H1 (cell line): ENCODE measurements at regions not wholly inside any gene's neighbourhood (a gene's known extent, or its start where the extent isn't known, plus 50 kb on each side); places are given as distances from the start of the nearest gene placed in this dataset.

ENCODE experiments used
- CTCF ChIA-PET: fragments of 300-600 bp; sonication (Branson Sonifier 250); formaldehyde crosslinking; loops from one replicate; lab custom pipeline; 2021; ENCODE audit not compliant: partially characterized antibody; lab: Charles Lee
- POLR2A ChIA-PET: fragments of 300-600 bp; sonication (Branson Sonifier 250); formaldehyde crosslinking; loops from one replicate; lab custom pipeline; 2021; ENCODE audit warnings: inconsistent platforms; ENCODE audit not compliant: partially characterized antibody; lab: Charles Lee
- DNase-seq, 2 experiments: peaks; one replicate each; pipeline versions ENCODE4 v3.0.0 to v3.0.0-alpha.2; 2010 to 2022; ENCODE audit warnings: low spot score in 2 of 2, low read depth in 1 of 2, mixed read lengths in 1 of 2
- FAIRE-seq: peaks from 2 replicates; lab custom pipeline; 2011; peaks lifted over from hg19 to GRCh38; lab: Jason Lieb, UNC
- H2AFZ ChIP-seq: 2 replicates; pipeline ENCODE4 v1.8.1; 2012; ENCODE audit warnings: low read length, inconsistent platforms
- H2AK5ac ChIP-seq: 2 replicates; pipeline ENCODE4 v1.6.1; 2013; ENCODE audit warnings: low read depth, low read length
- H2BK120ac ChIP-seq: replicated peaks from 2 replicates; pipeline ENCODE3; 2013; ENCODE audit warnings: low read depth, low read length, inconsistent platforms
- H2BK12ac ChIP-seq: 2 replicates; pipeline ENCODE4 v1.6.1; 2013; ENCODE audit warnings: low read depth, low read length
- H2BK15ac ChIP-seq: 2 replicates; pipeline ENCODE4 v1.6.1; 2013; ENCODE audit warnings: low read length
- H2BK20ac ChIP-seq: 2 replicates; pipeline ENCODE4 v1.6.1; 2013; ENCODE audit warnings: low read length
- H2BK5ac ChIP-seq: 2 replicates; pipeline ENCODE4 v1.6.1; 2013; ENCODE audit warnings: low read depth, low read length
- H3K14ac ChIP-seq: 2 replicates; pipeline ENCODE4 v1.6.1; 2013; ENCODE audit warnings: inconsistent platforms; ENCODE audit not compliant: insufficient read length
- H3K18ac ChIP-seq: 2 replicates; pipeline ENCODE4 v1.6.1; 2013; ENCODE audit warnings: low read length; ENCODE audit errors: extremely low read depth
- H3K23ac ChIP-seq: 2 replicates; pipeline ENCODE4 v1.6.1; 2013; ENCODE audit warnings: inconsistent platforms; ENCODE audit not compliant: insufficient read length
- H3K23me2 ChIP-seq: 2 replicates; pipeline ENCODE4 v1.6.1; 2013; ENCODE audit warnings: low read depth, low read length
- H3K27ac ChIP-seq: 2 replicates; pipeline ENCODE4 v1.6.1; 2011; ENCODE audit warnings: low read depth, low read length, inconsistent platforms
- H3K27me3 ChIP-seq, 4 experiments: replicated peaks in 1 of 4; 1 replicate in 1 of 4; 2 replicates in 3 of 4; pipeline versions ENCODE4 v1.6.1 to v1.8.1; 2011 to 2013; ENCODE audit warnings: low read length in 3 of 4, mild to moderate bottlenecking in 3 of 4, inconsistent platforms in 2 of 4, mixed read lengths in 2 of 4, moderate library complexity in 1 of 4; ENCODE audit not compliant: control insufficient read depth in 3 of 4, insufficient read depth in 3 of 4; ENCODE audit errors: extremely low read depth in 1 of 4
- H3K36me3 ChIP-seq, 4 experiments: 2 replicates each; pipeline versions ENCODE4 v1.6.1 to v1.8.1; 2011 to 2013; ENCODE audit warnings: mild to moderate bottlenecking in 4 of 4, low read length in 3 of 4, moderate library complexity in 2 of 4, control low read depth in 1 of 4, inconsistent platforms in 1 of 4; ENCODE audit not compliant: insufficient read depth in 4 of 4, control insufficient read depth in 2 of 4
- H3K4ac ChIP-seq: replicated peaks from 2 replicates; pipeline ENCODE3; 2013; ENCODE audit warnings: low read length, low read depth, mixed read lengths, inconsistent platforms; ENCODE audit not compliant: insufficient read length
- H3K4me1 ChIP-seq, 4 experiments: replicated peaks in 1 of 4; 1 replicate in 1 of 4; 2 replicates in 3 of 4; pipeline versions ENCODE4 v1.6.1 to v1.8.1; 2011 to 2013; ENCODE audit warnings: low read length in 3 of 4, inconsistent platforms in 2 of 4, mixed read lengths in 1 of 4; ENCODE audit not compliant: insufficient read depth in 4 of 4, control insufficient read depth in 3 of 4
- H3K4me2 ChIP-seq, 2 experiments: 2 replicates each; pipeline versions ENCODE4 v1.6.1 to v1.8.1; 2011 to 2013; ENCODE audit warnings: low read depth in 2 of 2, low read length in 2 of 2, control low read depth in 1 of 2, inconsistent platforms in 1 of 2, mild to moderate bottlenecking in 1 of 2; ENCODE audit not compliant: insufficient read depth in 1 of 2
- H3K4me3 ChIP-seq, 4 experiments: fragments of 200-600, 300-600 bp in 1 of 4; sonication (generic), shearing (Covaris generic), sonication (Bioruptor Twin) in 1 of 4; 2 replicates each; pipeline versions ENCODE4 v1.5.1 to v1.8.1; 2011 to 2016; ENCODE audit warnings: low read length in 4 of 4, low read depth in 3 of 4, control low read depth in 2 of 4, inconsistent platforms in 2 of 4, mild to moderate bottlenecking in 2 of 4, mixed read lengths in 1 of 4, moderate library complexity in 1 of 4; ENCODE audit not compliant: insufficient read depth in 2 of 4; ENCODE audit errors: extremely low read depth in 1 of 4
- H3K56ac ChIP-seq: replicated peaks from 2 replicates; pipeline ENCODE3; 2013; ENCODE audit warnings: low read depth, mild to moderate bottlenecking, mixed read lengths, low read length, inconsistent platforms; ENCODE audit not compliant: insufficient read length
- H3K79me1 ChIP-seq: 2 replicates; pipeline ENCODE4 v1.6.1; 2013; ENCODE audit warnings: low read depth, low read length, control low read depth
- H3K79me2 ChIP-seq, 2 experiments: 2 replicates each; pipeline versions ENCODE4 v1.6.1 to v1.8.1; 2012 to 2013; ENCODE audit warnings: low read length in 2 of 2, mild to moderate bottlenecking in 2 of 2, inconsistent platforms in 1 of 2; ENCODE audit not compliant: insufficient read depth in 2 of 2, control insufficient read depth in 1 of 2
- H3K9ac ChIP-seq, 4 experiments: replicated peaks in 1 of 4; 1 replicate in 1 of 4; 2 replicates in 3 of 4; pipeline versions ENCODE4 v1.6.1 to v1.8.1; 2011 to 2013; ENCODE audit warnings: low read depth in 3 of 4, low read length in 3 of 4, control low read depth in 2 of 4, mild to moderate bottlenecking in 2 of 4, moderate library complexity in 2 of 4, inconsistent platforms in 1 of 4; ENCODE audit errors: extremely low read depth in 1 of 4
- H3K9me3 ChIP-seq, 2 experiments: 2 replicates each; pipeline versions ENCODE4 v1.6.1 to v1.8.1; 2012 to 2013; ENCODE audit warnings: mild to moderate bottlenecking in 2 of 2, moderate library complexity in 2 of 2, control low read depth in 1 of 2, inconsistent platforms in 1 of 2, low read depth in 1 of 2, low read length in 1 of 2, mixed read lengths in 1 of 2; ENCODE audit not compliant: insufficient read depth in 2 of 2
- H4K20me1 ChIP-seq, 2 experiments: replicated peaks in 1 of 2; 2 replicates each; pipeline versions ENCODE3 to v1.8.1; 2011 to 2013; ENCODE audit warnings: inconsistent platforms in 2 of 2, low read length in 2 of 2, mild to moderate bottlenecking in 1 of 2; ENCODE audit not compliant: insufficient read depth in 2 of 2, control insufficient read depth in 1 of 2
- H4K5ac ChIP-seq: 2 replicates; pipeline ENCODE4 v1.6.1; 2013; ENCODE audit warnings: low read length, low read depth, mixed read lengths, inconsistent platforms; ENCODE audit not compliant: insufficient read length
- H4K8ac ChIP-seq: 2 replicates; pipeline ENCODE4 v1.8.0; 2013; ENCODE audit warnings: mild to moderate bottlenecking, moderate library complexity, low read length, inconsistent platforms; ENCODE audit not compliant: insufficient read depth; ENCODE audit errors: extremely low read depth
- H4K91ac ChIP-seq: replicated peaks from 2 replicates; pipeline ENCODE3; 2013; ENCODE audit warnings: low read length, mixed read lengths, inconsistent platforms; ENCODE audit not compliant: insufficient read length
- CBX8 ChIP-seq: fragments of 300-800, 300-1000 bp; sonication (generic); IDR thresholded peaks from 2 replicates; pipeline ENCODE4 v1.7.1; 2016; ENCODE audit warnings: low read depth, low read length, borderline replicate concordance
- CHD2 ChIP-seq: IDR thresholded peaks from 2 replicates; pipeline ENCODE4 v1.6.1; 2012; ENCODE audit warnings: low read length, improper control_type of control experiment
- FOSL1 ChIP-seq: IDR thresholded peaks from 2 replicates; pipeline ENCODE4 v1.6.1; 2011; ENCODE audit warnings: mild to moderate bottlenecking, low read depth, low read length, moderate library complexity; ENCODE audit not compliant: insufficient read depth
- HDAC6 ChIP-seq: IDR thresholded peaks from one replicate; pipeline ENCODE4 v1.7.1; 2012; ENCODE audit warnings: low read depth, mild to moderate bottlenecking, inconsistent platforms, low read length, moderate library complexity
- POLR2A ChIP-seq, 2 experiments: IDR thresholded peaks; 1 replicate in 1 of 2; 2 replicates in 1 of 2; pipeline ENCODE4 v1.6.1; 2011; ENCODE audit warnings: low read depth in 2 of 2, low read length in 2 of 2, mild to moderate bottlenecking in 2 of 2; ENCODE audit errors: control extremely low read depth in 1 of 2
- SIN3A ChIP-seq, 2 experiments: IDR thresholded peaks in 1 of 2; conservative IDR thresholded peaks in 1 of 2; 2 replicates each; pipeline ENCODE4 v1.6.1; 2011 to 2012; ENCODE audit warnings: low read length in 2 of 2, improper control_type of control experiment in 1 of 2, low read depth in 1 of 2, mild to moderate bottlenecking in 1 of 2
- SIRT6 ChIP-seq: IDR thresholded peaks from one replicate; pipeline ENCODE4 v1.7.1; 2012; ENCODE audit warnings: low read length, inconsistent platforms
- SRF ChIP-seq: IDR thresholded peaks from 2 replicates; pipeline ENCODE4 v1.6.1; 2011; ENCODE audit warnings: mild to moderate bottlenecking, low read depth, low read length, moderate library complexity
- YY1 ChIP-seq: IDR thresholded peaks from 2 replicates; pipeline ENCODE4 v1.6.1; 2011; ENCODE audit warnings: low read depth, mild to moderate bottlenecking, low read length
- WGBS, 2 experiments: shearing (Covaris generic) in 1 of 2; methylation state at CpG; one replicate each; pipeline versions ENCODE4 v1.1.6 to v1.1.7; 2013 to 2015; ENCODE audit warnings: low lambda C conversion rate in 2 of 2, mixed read lengths in 2 of 2, inconsistent platforms in 1 of 2, low coverage in 1 of 2, missing lambda C conversion rate in 1 of 2; ENCODE audit not compliant: insufficient replicate concordance in 2 of 2, insufficient coverage in 1 of 2, insufficient read length in 1 of 2; ENCODE audit errors: extremely low coverage in 1 of 2, missing lambda C conversion rate in 1 of 2; 5-methylcytosine and 5-hydroxymethylcytosine counted together
- TF ChIP-seq, protein P1 (sequence below): IDR thresholded peaks from 2 replicates; pipeline ENCODE4 v1.6.1; 2012; ENCODE audit warnings: inconsistent platforms
- TF ChIP-seq, protein P2 (sequence below): IDR thresholded peaks from 2 replicates; pipeline ENCODE4 v1.6.1; 2011; ENCODE audit warnings: low read depth, mild to moderate bottlenecking, low read length; ENCODE audit not compliant: insufficient read depth
- TF ChIP-seq, protein P3 (sequence below): IDR thresholded peaks from 2 replicates; pipeline ENCODE4 v1.6.1; 2011; ENCODE audit warnings: low read length, improper control_type of control experiment

DNA sequence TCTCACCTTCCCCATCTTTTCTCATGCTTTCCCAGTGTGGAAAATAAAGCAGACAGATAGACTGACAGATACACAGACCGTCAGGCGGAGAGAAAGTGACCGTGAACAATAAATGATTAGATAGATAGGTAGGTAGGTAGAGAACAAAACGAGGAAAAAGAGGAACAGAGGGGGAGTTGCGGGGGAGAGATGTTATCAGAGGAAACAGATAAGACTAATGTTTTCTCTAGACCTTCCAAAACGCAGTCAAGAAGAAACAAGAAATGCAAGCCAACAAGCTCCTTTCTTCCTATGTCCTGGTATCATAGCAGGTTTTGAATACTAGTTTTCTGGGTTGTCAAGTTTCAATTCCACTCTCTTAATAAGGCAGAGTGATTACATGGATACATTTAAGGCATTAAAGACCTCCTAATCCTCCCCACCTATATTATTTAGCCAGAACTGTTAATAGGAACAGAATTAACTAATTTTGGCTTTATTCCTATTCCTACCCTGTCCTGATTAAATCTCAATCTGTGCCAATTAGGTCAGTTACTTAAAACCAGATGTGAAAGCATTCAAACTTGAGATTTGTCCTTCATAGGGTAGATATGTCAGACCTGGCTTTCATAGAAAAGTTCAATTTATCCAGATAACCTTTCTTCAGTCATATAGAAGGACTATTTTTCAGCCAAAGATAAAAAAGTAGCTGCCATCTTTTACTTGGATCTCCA, 89.0 kb upstream of the PTPRR start:
- Histone ChIP-seq H3K23me2 (no peaks in the 10 kb centered on the region), H4K20me1 (no peaks in the 10 kb centered on the region), H2BK20ac (no peak overlapping the region), H4K5ac (no peak overlapping the region), H3K18ac (no peak overlapping the region), H2BK120ac (no peak overlapping the region), H2AFZ (no peak overlapping the region), H3K4me1 (no peaks in the 10 kb centered on the region), H2BK12ac (no peak overlapping the region), H3K9me3 (no peaks in the 10 kb centered on the region), H3K14ac (no peak overlapping the region), H2AK5ac (no peak overlapping the region), H2BK15ac (no peak overlapping the region), H3K9ac (no peak overlapping the region), H3K56ac (no peak overlapping the region), H2BK5ac (no peak overlapping the region), H3K4me3 (no peak overlapping the region), H4K91ac (no peak overlapping the region), H4K8ac (no peak overlapping the region), H3K4ac (no peak overlapping the region), H3K79me1 (no peaks in the 10 kb centered on the region), H3K27me3 (no peaks in the 10 kb centered on the region), H3K23ac (no peak overlapping the region), H3K36me3 (no peaks in the 10 kb centered on the region), H3K4me2 (no peak overlapping the region), H3K27ac (no peak overlapping the region), H3K79me2 (no peaks in the 10 kb centered on the region)
- POLR2A ChIA-PET: no interaction called here
- WGBS, 2 experiments: 82% methylated on average over 6 of the region's 6 CpGs; no CpG with 5 or more reads in 1 of the 2 experiments
- FAIRE-seq: no peak
- DNase-seq: no peak
- CTCF ChIA-PET: interaction anchor here (0.9 kb wide), 1 partner anchor 15 kb away, joined by 3 read pairs; no protein-coding TSS in a partner anchor
- no peak for TF ChIP-seq FOSL1
- TF ChIP-seq SIN3A (conservative IDR thresholded peaks at IDR 0.05 in 1 of 2, IDR thresholded peaks at IDR 0.05 in 1 of 2; ENCODE audit: low read depth in 1 of 2, low read length in 2 of 2): no peak
- TF ChIP-seq, protein P1, sequence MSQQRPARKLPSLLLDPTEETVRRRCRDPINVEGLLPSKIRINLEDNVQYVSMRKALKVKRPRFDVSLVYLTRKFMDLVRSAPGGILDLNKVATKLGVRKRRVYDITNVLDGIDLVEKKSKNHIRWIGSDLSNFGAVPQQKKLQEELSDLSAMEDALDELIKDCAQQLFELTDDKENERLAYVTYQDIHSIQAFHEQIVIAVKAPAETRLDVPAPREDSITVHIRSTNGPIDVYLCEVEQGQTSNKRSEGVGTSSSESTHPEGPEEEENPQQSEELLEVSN: no peak
- no peak for TF ChIP-seq CBX8
- TF ChIP-seq POLR2A (IDR thresholded peaks at IDR 0.05; ENCODE audit: control extremely low read depth in 1 of 2, low read depth in 2 of 2, low read length in 2 of 2): no peak
- TF ChIP-seq HDAC6: no peak
- TF ChIP-seq, protein P2, sequence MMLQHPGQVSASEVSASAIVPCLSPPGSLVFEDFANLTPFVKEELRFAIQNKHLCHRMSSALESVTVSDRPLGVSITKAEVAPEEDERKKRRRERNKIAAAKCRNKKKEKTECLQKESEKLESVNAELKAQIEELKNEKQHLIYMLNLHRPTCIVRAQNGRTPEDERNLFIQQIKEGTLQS: no peak
- no peak for TF ChIP-seq CHD2
- no peak for TF ChIP-seq YY1
- TF ChIP-seq, protein P3, sequence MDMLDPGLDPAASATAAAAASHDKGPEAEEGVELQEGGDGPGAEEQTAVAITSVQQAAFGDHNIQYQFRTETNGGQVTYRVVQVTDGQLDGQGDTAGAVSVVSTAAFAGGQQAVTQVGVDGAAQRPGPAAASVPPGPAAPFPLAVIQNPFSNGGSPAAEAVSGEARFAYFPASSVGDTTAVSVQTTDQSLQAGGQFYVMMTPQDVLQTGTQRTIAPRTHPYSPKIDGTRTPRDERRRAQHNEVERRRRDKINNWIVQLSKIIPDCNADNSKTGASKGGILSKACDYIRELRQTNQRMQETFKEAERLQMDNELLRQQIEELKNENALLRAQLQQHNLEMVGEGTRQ: no peak
- TF ChIP-seq SRF: no peak
- TF ChIP-seq SIRT6: no peak
